DMS 273 treated with DMSO at 0.1 percent for 48 hours (cell line): ENCODE measurements at regions not wholly inside any gene's neighbourhood (a gene's known extent, or its start where the extent isn't known, plus 50 kb on each side); places are given as distances from the start of the nearest gene placed in this dataset.
"Not testable (repeated sequence)": the region's sequence is repeated elsewhere in the genome, so short reads cannot be mapped to it uniquely, and the experiment has no call there.

Source experiments
- DNase-seq: peaks from one replicate; lab custom pipeline; 2025; lab: John Stamatoyannopoulos, UW

DNA sequence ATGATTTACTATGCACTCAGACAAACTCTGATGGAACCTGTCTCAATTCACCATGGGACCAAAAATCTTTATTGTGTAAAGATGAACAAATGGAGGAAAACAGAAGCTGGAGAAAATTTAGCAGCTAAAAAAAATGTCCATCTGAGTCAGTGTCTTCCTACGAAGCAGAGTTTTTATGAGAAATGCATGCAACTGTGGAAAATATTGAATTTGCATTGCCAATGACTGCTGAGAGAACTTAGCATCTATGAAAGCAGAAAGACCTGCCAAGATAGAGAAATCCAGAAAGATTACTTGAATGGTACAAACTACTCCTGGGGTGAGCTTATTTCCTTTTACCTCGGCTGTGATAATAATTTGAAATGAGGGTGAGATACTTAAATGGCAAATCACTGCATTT is 289.7 kb upstream of the GCFC2 start:
- no peak for DNase-seq

DNA sequence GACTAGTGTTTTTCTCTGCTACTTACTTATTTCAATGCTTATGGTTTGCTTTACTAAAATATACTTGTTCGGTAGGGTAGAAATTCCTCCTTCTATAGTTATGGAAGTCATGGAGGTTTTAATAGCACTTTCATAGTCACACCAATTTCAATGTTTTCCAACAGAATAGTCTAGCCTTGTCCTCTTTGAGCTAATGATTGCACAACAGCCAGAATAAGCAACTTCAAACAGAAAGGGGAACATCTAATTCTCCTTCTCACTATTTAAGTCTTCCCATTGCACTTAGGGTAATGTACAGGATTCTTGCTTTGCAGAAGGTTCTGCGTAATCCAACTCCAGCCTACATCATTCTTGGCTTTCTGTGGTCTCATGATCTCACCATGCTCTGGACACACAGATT is 287.7 kb upstream of the GCFC2 start:
- no peak for DNase-seq

DNA sequence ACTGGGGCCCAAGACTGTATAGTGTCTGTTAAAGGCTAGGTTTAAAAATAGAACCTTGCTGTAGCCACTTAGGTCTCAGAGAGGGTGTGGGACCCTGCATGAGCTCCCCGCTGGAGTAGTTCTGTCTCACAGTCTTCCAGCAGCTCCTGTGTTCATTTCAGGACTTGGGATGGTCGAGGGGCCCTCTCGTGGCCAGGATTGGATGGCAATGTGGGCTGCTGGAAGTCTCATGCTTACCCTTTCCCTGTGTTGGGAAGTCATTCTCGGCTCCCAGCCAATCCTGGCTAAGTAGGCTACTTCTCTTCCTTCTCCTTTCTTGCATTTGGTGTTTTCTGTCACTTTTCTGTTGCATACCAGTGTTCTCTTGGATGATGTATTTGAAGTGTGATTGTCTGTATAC is 284.0 kb upstream of the GCFC2 start:
- no peak for DNase-seq

- not testable (repeated sequence) for DNase-seq
These were observed 277.9 kb upstream of the GCFC2 start for GRCh38 chr2:75988622-75989021.

DNA sequence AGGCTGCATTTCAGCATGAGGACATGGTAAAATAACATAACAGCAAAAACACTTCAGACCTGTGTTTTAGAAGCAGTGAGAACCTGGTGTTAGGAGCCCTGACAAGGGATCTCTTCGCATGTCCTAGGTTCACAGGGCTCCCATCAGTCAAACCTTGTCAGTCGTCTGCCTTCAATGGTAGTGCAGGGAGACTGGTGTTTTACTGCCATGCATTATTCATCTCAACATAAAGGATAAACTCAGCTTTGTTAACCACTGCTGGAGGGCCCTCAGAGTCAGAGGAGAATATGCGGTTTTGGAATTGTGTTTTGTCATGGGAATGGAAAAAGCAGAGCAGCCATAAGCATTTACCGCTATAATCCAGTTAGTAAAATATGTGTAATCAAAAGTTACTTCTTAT is 275.9 kb upstream of the GCFC2 start:
- DNase-seq: no peak

GRCh38 chr2:75982719-75983118 is 272.0 kb upstream of the GCFC2 start:
- DNase-seq: no peak

DNA sequence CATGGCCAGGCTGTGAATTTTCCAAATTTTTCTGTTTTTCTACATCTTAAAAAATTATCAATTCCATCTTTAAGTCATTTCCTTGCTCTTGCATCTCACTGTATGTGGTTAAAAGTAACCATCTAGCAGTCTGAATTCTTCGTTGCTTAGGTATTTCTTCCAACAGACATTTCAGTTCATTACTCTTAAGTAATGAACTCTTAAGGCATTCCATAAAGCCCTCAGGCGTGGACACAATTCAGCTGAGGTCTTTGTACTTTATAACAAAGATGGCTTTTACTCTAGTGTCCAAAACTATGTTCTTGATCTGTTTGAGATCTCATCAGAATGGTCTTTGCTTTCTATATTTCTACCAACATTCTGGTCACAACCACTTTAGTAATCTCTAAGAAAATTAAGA is 253.9 kb upstream of the GCFC2 start:
- DNase-seq: no peak

DNA sequence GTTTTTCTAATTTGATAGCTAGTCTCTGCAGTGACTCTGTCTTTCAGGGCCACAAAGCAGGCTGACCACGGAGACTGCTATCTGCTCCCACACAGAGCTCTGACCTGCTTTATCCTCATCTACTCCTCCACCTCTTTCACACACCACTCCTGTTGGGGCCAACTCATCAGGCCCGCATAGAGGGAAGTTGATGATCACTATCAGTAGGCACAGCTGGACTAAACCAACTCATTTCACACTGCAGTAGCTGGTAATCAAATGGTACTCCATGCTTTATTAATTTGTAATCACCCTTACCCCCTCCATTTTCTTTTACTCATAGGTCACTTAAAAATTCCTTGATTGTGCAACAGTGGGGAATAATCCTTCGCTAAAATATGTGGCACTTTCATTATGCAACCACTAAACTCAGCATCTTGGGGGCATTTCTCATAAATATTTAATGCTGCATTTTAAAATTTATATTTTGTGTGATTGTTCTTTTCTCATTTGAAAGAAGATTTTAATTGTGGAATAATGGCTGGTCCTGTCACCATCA is 249.8 kb upstream of the GCFC2 start:
- DNase-seq: no peak

DNA sequence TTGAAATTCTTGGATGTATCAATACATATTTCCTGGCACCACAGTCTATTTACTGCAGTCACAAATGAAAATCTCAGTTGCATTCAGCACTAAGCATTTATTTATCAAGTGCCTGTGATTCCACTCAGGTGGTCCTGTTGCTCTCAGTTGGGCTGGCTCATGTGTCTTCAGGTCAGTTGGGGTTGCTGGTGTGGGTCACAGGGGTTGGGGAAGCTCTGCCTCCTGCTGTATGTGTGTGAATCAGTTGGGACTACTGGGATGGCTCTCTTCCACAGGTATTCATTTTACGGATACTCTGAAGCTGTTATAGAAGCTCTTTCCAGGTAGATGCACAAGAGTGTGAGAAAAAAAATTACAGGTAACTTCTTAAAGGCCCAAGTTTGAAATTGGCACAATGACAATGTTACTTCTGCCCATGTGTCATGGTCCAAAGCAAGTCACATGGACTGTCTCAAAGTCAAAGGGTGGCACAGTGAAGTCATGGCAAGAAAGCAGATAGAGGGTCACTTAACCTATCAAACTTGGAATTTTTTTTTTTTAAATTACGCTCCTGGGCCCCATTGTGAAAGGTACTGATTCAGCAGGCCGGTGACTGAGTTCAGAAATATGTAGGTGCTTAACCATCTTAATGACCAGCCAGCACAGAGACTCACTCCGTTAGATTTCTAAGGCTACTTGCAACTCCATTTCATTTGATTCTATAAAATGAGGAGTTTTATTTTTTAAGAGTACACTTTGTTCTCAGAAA is 249.2 kb upstream of the GCFC2 start:
- DNase-seq: no peak

- DNase-seq: no peak
These were observed 244.0 kb upstream of the GCFC2 start for GRCh38 chr2:75954761-75955160.

GRCh38 chr2:75952173-75952572 is 241.5 kb upstream of the GCFC2 start:
- DNase-seq: no peak

- DNase-seq: no peak
These were observed 238.8 kb upstream of the GCFC2 start for GRCh38 chr2:75949385-75950030.

DNA sequence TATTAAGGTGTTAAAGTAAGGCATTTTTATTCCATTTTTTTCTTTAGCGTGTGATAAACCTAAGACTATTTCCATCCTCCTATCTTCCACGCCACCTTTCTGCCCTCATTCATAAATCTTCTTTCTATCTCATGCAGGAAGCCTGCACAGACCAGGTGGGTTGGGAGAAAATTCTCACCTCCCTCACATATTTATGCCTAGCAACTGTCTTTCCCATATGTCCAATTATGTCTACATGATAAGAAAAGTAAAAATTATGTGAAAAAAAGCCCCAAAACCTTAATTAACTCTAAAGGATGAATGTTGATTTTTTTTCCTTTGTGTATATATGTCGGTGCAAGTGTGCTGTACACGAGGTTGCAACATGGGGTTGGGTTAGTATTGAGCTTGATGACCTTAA is 225.6 kb upstream of the GCFC2 start:
- no peak for DNase-seq

DNA sequence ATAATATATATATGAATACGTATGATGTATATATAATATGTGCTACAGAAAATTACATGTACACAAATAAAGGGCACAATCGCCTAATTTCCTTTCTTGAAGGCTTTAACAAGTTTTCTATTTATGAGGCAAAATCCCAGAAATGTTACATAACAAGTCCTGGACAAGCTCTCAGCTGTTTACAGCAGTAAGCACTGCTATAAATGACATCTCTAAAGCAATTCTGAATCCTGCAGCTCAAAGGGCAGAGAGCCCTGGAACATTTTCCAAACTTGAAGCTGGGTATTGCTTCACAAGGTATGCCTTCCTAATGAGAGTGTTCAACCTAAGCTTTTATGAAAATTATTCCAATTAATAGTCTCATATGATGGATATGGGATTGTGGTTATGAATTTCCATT is 222.3 kb upstream of the GCFC2 start:
- no peak for DNase-seq

GRCh38 chr2:75928093-75928492 is 217.4 kb upstream of the GCFC2 start:
- DNase-seq: no peak

DNA sequence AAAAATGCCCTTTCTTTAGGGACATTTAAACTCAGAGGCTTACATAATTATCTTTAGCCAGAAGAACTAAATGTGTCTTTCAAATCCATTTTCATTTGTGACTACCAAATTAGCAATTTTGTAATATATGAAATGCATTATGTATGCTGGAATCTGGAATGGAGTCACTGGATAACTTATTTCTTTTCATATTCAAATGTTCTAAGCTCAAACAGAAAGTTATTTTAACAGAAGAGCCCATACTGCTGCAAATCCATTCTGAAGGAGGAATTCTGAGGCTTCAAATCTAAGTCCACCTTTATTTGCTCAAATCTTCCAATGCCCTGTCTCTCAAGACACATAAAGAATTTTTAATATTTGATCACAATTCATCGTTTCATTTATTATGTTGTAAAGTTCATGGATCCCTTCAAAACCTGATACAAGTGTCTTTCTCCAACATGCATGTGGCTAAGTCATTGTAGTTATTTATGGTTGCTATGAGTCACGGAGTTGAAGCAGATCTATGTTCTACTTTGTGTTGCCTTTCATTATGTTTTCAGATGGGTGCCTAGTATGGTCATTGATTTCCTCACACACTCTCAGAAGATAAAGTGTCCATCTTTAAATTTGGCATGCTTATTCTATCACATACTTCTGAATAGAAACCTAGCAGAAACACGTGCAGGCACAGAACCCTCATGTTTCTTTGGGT is 214.8 kb upstream of the GCFC2 start:
- DNase-seq: no peak

DNA sequence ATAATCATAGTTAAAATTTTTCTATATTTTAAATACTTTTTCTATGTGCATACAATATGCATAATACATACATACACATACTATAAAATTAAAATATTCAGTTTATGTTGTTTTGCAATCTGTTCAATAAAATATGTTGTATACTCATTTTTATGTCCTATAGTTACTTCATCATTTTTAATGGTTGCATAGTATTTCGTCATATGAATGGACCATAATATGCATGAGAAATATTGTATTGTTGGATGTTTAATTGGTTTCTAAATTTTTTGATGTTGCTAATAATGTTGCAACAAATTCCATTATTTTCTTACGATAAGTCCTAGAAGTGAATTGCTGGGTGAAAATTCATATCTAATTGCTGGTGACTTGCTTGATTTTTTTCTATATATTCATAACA is 211.5 kb upstream of the GCFC2 start:
- DNase-seq: no peak

DNA sequence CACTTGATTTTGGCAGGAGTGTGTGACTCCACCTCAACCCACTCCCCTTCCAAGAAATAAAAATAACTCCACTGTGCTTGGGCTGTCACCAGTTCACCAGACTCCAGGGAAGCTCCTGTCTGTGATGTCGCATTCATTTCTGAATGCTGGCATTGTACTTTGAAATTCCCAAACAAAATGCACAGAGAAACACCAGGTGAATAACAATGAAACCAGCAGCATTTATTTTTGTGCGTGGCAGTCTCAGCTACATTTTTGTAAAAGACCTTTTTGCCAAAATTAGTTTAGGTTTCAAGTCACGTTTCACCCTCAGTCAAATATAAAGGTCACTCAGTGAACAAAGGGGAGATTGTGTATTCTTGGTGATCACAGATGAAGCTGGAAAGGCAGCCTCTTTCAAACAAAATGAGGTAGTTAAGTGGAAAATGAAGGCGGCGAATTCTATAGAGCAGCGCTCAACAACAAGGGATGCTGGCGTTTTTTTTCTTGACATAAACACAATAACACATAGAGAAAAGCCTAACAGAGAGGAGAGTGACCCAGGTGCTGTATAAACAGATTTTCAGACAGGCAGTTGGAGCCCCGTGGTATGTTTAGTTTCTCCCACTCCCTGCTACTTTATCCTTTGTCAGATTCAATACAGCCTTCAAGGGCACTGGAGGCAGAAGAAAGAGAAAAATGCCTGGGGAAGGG is 210.3 kb upstream of the GCFC2 start:
- DNase-seq: no peak

DNA sequence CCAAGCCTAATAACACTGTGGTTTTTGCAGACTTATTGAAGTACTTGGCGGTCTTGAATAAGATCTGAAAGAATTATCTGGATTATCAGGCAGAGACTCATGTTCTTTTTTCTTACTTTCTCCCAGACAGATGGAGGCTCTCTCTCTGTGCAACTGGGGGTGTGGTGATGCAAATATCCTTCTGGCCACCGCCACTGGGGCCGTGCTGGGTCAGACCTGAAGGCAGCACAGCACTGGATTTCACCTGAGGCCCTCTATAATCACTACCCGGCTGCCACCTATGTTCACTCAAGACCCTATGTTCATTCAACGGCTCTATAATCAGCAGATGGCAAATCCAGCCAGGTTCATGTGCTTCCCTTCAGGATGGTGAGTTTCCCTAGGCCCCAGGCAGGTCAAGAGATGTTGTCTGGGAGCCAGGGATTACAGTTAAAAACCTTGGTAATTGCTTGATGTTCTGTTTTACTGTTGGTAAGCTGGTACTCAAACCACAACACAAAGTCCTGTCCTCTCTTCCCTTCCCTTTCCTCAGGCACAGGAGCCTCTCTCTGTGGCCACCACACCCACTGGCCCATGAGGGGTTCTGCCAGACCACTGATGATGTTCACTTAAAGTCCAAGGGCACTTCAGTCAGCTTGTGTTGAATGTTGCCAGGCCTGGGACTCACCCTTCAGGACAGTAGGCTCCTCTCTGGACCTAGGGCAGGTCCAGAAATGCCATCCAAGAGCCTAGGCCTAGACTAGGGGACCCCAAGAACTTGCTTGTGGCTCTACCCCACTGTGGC is 205.3 kb upstream of the GCFC2 start:
- DNase-seq: no peak

DNA sequence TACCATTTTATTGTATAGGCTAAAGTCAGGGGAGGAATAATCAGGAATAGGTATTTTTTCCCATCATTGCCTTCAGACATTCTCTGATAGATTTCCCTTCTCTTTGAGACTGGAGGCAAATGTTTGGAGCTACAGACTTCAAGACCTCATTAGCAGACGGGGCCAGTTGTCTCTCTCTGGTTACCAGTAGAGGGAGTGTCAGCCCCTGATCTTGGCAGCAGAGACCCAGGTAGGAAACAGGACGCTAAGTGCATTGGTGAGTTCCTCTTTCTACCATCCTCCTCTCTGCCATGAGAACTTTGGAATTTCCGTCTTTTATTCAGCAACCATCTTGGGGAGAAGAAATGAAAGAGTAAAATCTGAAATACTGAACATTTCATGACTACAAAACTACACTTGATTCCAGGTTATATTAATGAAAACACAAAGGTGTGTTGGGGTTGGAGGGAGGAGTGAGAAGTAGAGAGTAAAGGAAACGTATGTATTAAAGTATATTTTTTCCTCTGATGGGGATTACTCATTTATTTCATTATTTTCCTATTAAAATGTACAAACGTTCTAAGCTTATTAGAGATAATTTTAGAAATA is 186.2 kb upstream of the GCFC2 start:
- DNase-seq: no peak

- no peak for DNase-seq
These were observed 183.5 kb upstream of the GCFC2 start for GRCh38 chr2:75894170-75894569.
